HCT116 (cell line): ENCODE measurements at regions not wholly inside any gene's neighbourhood (a gene's known extent, or its start where the extent isn't known, plus 50 kb on each side); places are given as distances from the start of the nearest gene placed in this dataset.

Experiments used
- ATAC-seq: fragments of 200-7000 bp; cut with Tn5 transposase; 2 replicates; pipeline ENCODE4 v1.9.1; 2020; ENCODE audit warnings: mild to moderate bottlenecking, moderate library complexity
- BruUV-seq: library from RNA; stranded (reverse); fragments of 400-500 nt; replicated peaks from 2 replicates; lab custom pipeline; 2021; lab: Mats Ljungman, UMichigan
- CTCF ChIA-PET: fragments of 300-600 bp; sonication (Branson Sonifier 250); formaldehyde crosslinking; loops from one replicate; lab custom pipeline; 2021; ENCODE audit warnings: antibody characterized with exemption; lab: Charles Lee
- POLR2A ChIA-PET: fragments of 300-600, 350-600 bp; sonication (Branson Sonifier 250); formaldehyde crosslinking; loops from one replicate; lab custom pipeline; 2021; ENCODE audit warnings: antibody characterized with exemption; lab: Charles Lee
- RAD21 ChIA-PET, 2 experiments: fragments of 300-600 bp; sonication (Branson Sonifier 250); formaldehyde crosslinking; loops; one replicate each; lab custom pipeline; 2023; ENCODE audit warnings: low total read pairs in 2 of 2; ENCODE audit not compliant: uncharacterized antibody in 2 of 2, unreplicated experiment in 2 of 2, low non-redundant PET in 1 of 2; lab: Charles Lee
- DNase-seq: peaks from one replicate; pipeline ENCODE4 v3.0.0-alpha.2; 2010; ENCODE audit warnings: low read depth, low spot score
- H2AFZ ChIP-seq: fragments of 200-600 bp; shearing (Covaris generic), sonication (generic); 2 replicates; pipeline ENCODE4 v1.6.1; 2017; ENCODE audit warnings: low read depth, mixed run types, mixed read lengths, antibody characterized with exemption, low read length; ENCODE audit not compliant: poor library complexity, severe bottlenecking
- H3K27ac ChIP-seq: 2 replicates; pipeline ENCODE4 v1.5.1; 2012; ENCODE audit warnings: low read depth, low read length
- H3K27me3 ChIP-seq: fragments of 200-600 bp; sonication (generic); 2 replicates; pipeline ENCODE4 v1.6.1; 2016; ENCODE audit warnings: mixed run types, low read length, mixed read lengths; ENCODE audit not compliant: insufficient read depth
- H3K36me3 ChIP-seq, 2 experiments: fragments of 200-500 bp in 1 of 2; fragments of 200-600 bp in 1 of 2; sonication (Bioruptor generic) in 1 of 2; sonication (generic) in 1 of 2; 2 replicates each; pipeline versions ENCODE4 v1.5.1 to v1.6.1; 2014 to 2016; ENCODE audit warnings: low read length in 2 of 2, inconsistent platforms in 1 of 2, mixed read lengths in 1 of 2, mixed run types in 1 of 2; ENCODE audit not compliant: insufficient read depth in 2 of 2, control insufficient read depth in 1 of 2
- H3K4me1 ChIP-seq, 2 experiments: fragments of 200-600 bp in 1 of 2; sonication (generic) in 1 of 2; 2 replicates each; pipeline versions ENCODE4 v1.5.1 to v1.6.1; 2012 to 2017; ENCODE audit warnings: low read length in 2 of 2, inconsistent platforms in 1 of 2, mild to moderate bottlenecking in 1 of 2, mixed read lengths in 1 of 2, mixed run types in 1 of 2, moderate library complexity in 1 of 2; ENCODE audit not compliant: insufficient read depth in 2 of 2, control insufficient read depth in 1 of 2
- H3K4me2 ChIP-seq: fragments of 200-600 bp; sonication (generic); 2 replicates; pipeline ENCODE4 v1.6.1; 2017; ENCODE audit warnings: mixed run types, low read length, mixed read lengths
- H3K4me3 ChIP-seq, 2 experiments: fragments of 200-600 bp in 1 of 2; sonication (generic) in 1 of 2; replicated peaks in 1 of 2; 2 replicates each; pipeline ENCODE4 v1.5.1; 2011 to 2016; ENCODE audit warnings: low read length in 2 of 2, control low read depth in 1 of 2, low read depth in 1 of 2, mild to moderate bottlenecking in 1 of 2, mixed read lengths in 1 of 2, mixed run types in 1 of 2
- H3K79me2 ChIP-seq: fragments of 200-600 bp; sonication (generic); 2 replicates; pipeline ENCODE4 v1.6.1; 2017; ENCODE audit warnings: mild to moderate bottlenecking, mixed run types, low read length, moderate library complexity, mixed read lengths; ENCODE audit not compliant: insufficient read depth
- H3K9ac ChIP-seq: fragments of 200-600 bp; sonication (generic); 2 replicates; pipeline ENCODE4 v1.6.1; 2016; ENCODE audit warnings: low read length, mixed read lengths
- H3K9me2 ChIP-seq: fragments of 200-600 bp; sonication (generic), shearing (Covaris generic); 2 replicates; pipeline ENCODE4 v1.6.1; 2017; ENCODE audit warnings: mixed run types, mild to moderate bottlenecking, moderate library complexity; ENCODE audit not compliant: insufficient read depth
- H3K9me3 ChIP-seq, 2 experiments: fragments of 200-500 bp in 1 of 2; fragments of 200-600 bp in 1 of 2; sonication (Bioruptor generic) in 1 of 2; sonication (generic) in 1 of 2; 2 replicates each; pipeline ENCODE4 v1.6.1; 2014 to 2017; ENCODE audit warnings: low read length in 2 of 2, mixed read lengths in 2 of 2, inconsistent platforms in 1 of 2, low read depth in 1 of 2, mild to moderate bottlenecking in 1 of 2, mixed run types in 1 of 2, moderate library complexity in 1 of 2; ENCODE audit not compliant: control insufficient read depth in 1 of 2, insufficient read depth in 1 of 2
- H4K20me1 ChIP-seq: fragments of 200-600 bp; sonication (generic), shearing (Covaris generic); 2 replicates; pipeline ENCODE4 v1.6.1; 2017; ENCODE audit warnings: mixed run types, mild to moderate bottlenecking, moderate library complexity; ENCODE audit not compliant: insufficient read depth
- CEBPB ChIP-seq: IDR thresholded peaks from 2 replicates; pipeline ENCODE4 v1.6.1; 2012; ENCODE audit warnings: low read depth
- EGR1 ChIP-seq: IDR thresholded peaks from 2 replicates; pipeline ENCODE4 v1.6.1; 2012; ENCODE audit warnings: low read depth
- ELF1 ChIP-seq: IDR thresholded peaks from 2 replicates; pipeline ENCODE4 v1.6.1; 2012; ENCODE audit warnings: low read depth, borderline replicate concordance
- FOSL1 ChIP-seq: IDR thresholded peaks from 2 replicates; pipeline ENCODE4 v1.6.1; 2012; ENCODE audit warnings: low read depth
- JUND ChIP-seq: IDR thresholded peaks from 2 replicates; pipeline ENCODE4 v1.6.1; 2012
- SIN3A ChIP-seq: IDR thresholded peaks from 2 replicates; pipeline ENCODE4 v1.6.1; 2012; ENCODE audit warnings: low read depth
- SP1 ChIP-seq: IDR thresholded peaks from 2 replicates; pipeline ENCODE4 v1.6.1; 2012; ENCODE audit warnings: low read depth
- SRF ChIP-seq: IDR thresholded peaks from 2 replicates; pipeline ENCODE4 v1.6.1; 2012; ENCODE audit warnings: low read depth
- TCF7L2 ChIP-seq: IDR thresholded peaks from 2 replicates; pipeline ENCODE4 v1.7.0; 2011; ENCODE audit warnings: borderline replicate concordance, inconsistent platforms; ENCODE audit not compliant: insufficient read depth, insufficient read length; ENCODE audit errors: extremely low read depth
- YY1 ChIP-seq: IDR thresholded peaks from 2 replicates; pipeline ENCODE4 v1.6.1; 2011; ENCODE audit warnings: low read length, low read depth, moderate library complexity, mild to moderate bottlenecking; ENCODE audit not compliant: insufficient replicate concordance; ENCODE audit errors: extremely low read depth
- ZFX ChIP-seq: fragments of 450-650 bp; IDR thresholded peaks from 2 replicates; pipeline ENCODE4 v1.6.1; 2017
- ZNF274 ChIP-seq: fragments of 200-500 bp; sonication (Bioruptor generic); IDR thresholded peaks from 2 replicates; pipeline ENCODE4 v1.6.1; 2014; ENCODE audit warnings: mild to moderate bottlenecking, low read depth, low read length, inconsistent platforms
- intact Hi-C: fragments of 100-400 bp; cut with micrococcal nuclease; formaldehyde crosslinking; loops from 2 replicates; pipeline ENCODE4 v1.10.0; 2022
- TF ChIP-seq, protein P1 (sequence below): IDR thresholded peaks from 2 replicates; pipeline ENCODE4 v1.6.1; 2012; ENCODE audit warnings: low read depth

DNA sequence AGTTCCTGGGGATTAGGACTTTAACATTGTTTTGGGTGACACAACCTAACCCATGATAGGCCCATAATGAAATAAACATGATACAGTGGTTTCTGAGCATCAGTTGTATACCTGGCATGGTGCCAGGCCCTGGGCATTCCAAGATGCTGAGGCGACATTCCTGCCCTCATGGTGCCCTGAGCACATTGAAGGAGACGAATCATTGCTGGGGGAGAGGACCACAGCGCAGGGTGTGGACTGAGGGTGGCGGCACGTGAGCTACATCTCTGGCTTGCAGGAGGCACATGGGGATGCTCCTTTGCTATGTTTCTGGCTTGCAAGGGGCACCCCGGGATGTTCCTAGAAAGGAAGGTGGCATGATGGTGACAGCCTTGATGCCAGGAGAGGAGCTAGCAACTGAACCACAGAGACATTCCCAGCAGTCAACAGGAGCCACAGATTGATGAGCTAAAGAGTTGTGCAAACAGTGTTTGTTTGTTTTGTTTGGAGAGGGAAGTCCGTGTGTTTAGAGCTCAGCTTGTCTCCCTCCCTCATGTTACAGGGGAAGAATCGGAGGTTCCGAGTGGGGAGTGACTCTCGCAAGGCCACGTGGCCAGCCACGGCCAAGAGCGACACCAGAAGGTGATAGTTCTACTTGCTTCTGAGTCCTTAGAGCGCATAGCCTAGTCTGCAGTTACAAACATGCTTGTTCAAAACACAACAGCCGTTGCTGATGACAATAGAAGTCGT is 106.4 kb downstream of the MIAT start:
- Histone ChIP-seq H3K27ac (no peak overlapping the region), H3K4me2 (no peak overlapping the region), H2AFZ (no peak overlapping the region), H3K79me2 (no peaks in the 10 kb centered on the region), H3K9me3 (no peaks in the 10 kb centered on the region; a peak in 1 of 4 replicates), H3K4me3 (no peak overlapping the region), H4K20me1 (no peaks in the 10 kb centered on the region), H3K4me1 (no peaks in the 10 kb centered on the region), H3K9ac (no peak overlapping the region), H3K9me2 (no peaks in the 10 kb centered on the region), H3K36me3 (no peaks in the 10 kb centered on the region), H3K27me3 (no peaks in the 10 kb centered on the region)
- no peak for DNase-seq
- no peak for TF ChIP-seq JUND
- no peak for TF ChIP-seq CEBPB
- no peak for TF ChIP-seq ZNF274
- TF ChIP-seq FOSL1 = no peak
- no peak for TF ChIP-seq YY1
- no peak for TF ChIP-seq SIN3A
- TF ChIP-seq SRF = no peak
- no peak for TF ChIP-seq SP1
- no peak for TF ChIP-seq ZFX
- no peak for TF ChIP-seq ELF1
- TF ChIP-seq EGR1 = no peak
- TF ChIP-seq, protein P1, sequence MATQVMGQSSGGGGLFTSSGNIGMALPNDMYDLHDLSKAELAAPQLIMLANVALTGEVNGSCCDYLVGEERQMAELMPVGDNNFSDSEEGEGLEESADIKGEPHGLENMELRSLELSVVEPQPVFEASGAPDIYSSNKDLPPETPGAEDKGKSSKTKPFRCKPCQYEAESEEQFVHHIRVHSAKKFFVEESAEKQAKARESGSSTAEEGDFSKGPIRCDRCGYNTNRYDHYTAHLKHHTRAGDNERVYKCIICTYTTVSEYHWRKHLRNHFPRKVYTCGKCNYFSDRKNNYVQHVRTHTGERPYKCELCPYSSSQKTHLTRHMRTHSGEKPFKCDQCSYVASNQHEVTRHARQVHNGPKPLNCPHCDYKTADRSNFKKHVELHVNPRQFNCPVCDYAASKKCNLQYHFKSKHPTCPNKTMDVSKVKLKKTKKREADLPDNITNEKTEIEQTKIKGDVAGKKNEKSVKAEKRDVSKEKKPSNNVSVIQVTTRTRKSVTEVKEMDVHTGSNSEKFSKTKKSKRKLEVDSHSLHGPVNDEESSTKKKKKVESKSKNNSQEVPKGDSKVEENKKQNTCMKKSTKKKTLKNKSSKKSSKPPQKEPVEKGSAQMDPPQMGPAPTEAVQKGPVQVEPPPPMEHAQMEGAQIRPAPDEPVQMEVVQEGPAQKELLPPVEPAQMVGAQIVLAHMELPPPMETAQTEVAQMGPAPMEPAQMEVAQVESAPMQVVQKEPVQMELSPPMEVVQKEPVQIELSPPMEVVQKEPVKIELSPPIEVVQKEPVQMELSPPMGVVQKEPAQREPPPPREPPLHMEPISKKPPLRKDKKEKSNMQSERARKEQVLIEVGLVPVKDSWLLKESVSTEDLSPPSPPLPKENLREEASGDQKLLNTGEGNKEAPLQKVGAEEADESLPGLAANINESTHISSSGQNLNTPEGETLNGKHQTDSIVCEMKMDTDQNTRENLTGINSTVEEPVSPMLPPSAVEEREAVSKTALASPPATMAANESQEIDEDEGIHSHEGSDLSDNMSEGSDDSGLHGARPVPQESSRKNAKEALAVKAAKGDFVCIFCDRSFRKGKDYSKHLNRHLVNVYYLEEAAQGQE = no peak
- no peak for TF ChIP-seq TCF7L2
- CTCF ChIA-PET = no interaction called here
- RAD21 ChIA-PET = no interaction called here
- no TSS peak for BruUV-seq
- intact Hi-C loops = no loop called here
- POLR2A ChIA-PET = no interaction called here
- ATAC-seq = no peak
